Type B pancreatic cell (in vitro differentiated cells): ENCODE measurements at regions not wholly inside any gene's neighbourhood (a gene's known extent, or its start where the extent isn't known, plus 50 kb on each side); places are given as distances from the start of the nearest gene placed in this dataset.

Source experiments
- DNase-seq: peaks from one replicate; pipeline ENCODE4 v3.0.0; 2021; ENCODE audit warnings: mixed read lengths; ENCODE audit not compliant: unreplicated experiment; ENCODE audit errors: extremely low spot score
- H3K27ac Mint-ChIP-seq: 2 replicates; pipeline ENCODE4 v1.8.0; 2021; ENCODE audit warnings: mild to moderate bottlenecking, mixed read lengths
- H3K27me3 Mint-ChIP-seq: 2 replicates; pipeline ENCODE4 v1.8.0; 2021; ENCODE audit warnings: mixed read lengths
- H3K36me3 Mint-ChIP-seq: 2 replicates; pipeline ENCODE4 v1.8.0; 2021; ENCODE audit warnings: mixed read lengths
- H3K4me1 Mint-ChIP-seq: one replicate; pipeline ENCODE4 v1.8.0; 2021; ENCODE audit warnings: mixed read lengths; ENCODE audit not compliant: unreplicated experiment
- H3K4me3 Mint-ChIP-seq: 2 replicates; pipeline ENCODE4 v1.8.0; 2021; ENCODE audit warnings: mild to moderate bottlenecking, mixed read lengths
- H3K9me3 Mint-ChIP-seq: 2 replicates; pipeline ENCODE4 v1.8.0; 2021; ENCODE audit warnings: mixed read lengths
- TF ChIP-seq, protein P1 (sequence below): fragments of 200-600 bp; sonication (generic); conservative IDR thresholded peaks from 2 replicates; pipeline ENCODE4 v1.5.0; 2021; ENCODE audit warnings: antibody characterized with exemption, mild to moderate bottlenecking

DNA sequence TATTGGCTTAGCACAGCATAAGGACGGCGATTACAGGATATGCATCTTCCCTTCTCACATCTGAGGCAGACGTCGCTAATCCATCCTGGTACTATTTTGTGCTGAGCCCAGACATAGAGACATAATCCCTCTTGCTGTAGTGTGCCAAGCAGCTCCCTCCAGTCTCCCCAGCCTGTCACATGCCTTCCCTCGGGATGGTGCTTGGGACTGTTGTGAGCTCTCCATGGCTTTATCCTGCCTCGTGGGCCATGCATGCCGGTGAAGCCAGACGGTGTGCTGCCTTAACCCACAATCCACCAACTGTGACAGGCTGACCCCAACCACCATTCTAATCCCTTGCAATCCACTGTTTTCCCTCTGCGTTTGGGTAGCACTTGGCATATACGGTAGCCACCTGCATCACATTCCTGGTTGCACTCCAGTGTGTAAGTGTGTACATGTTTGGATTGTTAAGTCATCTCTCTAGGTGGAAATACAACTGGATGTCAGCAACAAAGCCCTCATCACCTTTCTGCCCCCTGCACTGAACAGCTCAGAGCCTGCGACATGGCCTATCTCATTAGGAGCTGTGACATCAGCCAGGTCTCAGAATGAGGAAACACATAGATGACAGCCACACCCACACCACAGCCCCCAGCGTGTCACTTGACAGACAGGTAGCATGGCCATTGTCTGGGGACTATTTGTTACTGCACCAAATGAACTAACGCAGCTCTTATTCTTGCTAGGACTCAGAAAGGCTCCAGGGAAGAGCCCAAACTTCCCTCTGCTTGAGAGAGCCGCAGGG is 374.8 kb upstream of the CDH4 start:
- Mint-ChIP-seq H3K27ac (no peak overlapping the region), H3K36me3 (no peaks in the 10 kb centered on the region)

DNA sequence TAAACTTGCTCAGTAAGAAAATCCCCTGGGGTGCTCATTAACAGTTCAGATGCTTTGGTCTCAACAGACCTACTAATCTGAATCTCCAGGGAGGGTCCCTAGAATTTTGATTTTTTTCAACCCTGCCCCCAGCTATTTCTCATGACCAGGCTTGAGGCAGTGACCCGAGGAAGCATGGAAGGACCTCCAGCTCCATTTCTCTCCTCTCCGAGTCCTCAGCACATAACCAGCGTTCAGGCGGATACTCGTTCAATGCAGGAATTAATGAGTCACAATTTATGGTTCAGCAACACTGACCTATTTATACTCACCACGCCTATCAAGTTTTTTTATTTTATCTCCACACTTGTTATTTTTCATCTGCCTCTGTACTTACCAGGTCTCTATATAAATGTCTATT is 369.2 kb upstream of the CDH4 start:
- no peak for DNase-seq
- Mint-ChIP-seq H3K36me3 (no peaks in the 10 kb centered on the region), H3K9me3 (no peaks in the 10 kb centered on the region), H3K4me3 (no peak overlapping the region), H3K27ac (no peak overlapping the region), H3K4me1 (no peaks in the 10 kb centered on the region), H3K27me3 (peaks cover 7% of the 10 kb centered on the region)
- TF ChIP-seq, protein P1, sequence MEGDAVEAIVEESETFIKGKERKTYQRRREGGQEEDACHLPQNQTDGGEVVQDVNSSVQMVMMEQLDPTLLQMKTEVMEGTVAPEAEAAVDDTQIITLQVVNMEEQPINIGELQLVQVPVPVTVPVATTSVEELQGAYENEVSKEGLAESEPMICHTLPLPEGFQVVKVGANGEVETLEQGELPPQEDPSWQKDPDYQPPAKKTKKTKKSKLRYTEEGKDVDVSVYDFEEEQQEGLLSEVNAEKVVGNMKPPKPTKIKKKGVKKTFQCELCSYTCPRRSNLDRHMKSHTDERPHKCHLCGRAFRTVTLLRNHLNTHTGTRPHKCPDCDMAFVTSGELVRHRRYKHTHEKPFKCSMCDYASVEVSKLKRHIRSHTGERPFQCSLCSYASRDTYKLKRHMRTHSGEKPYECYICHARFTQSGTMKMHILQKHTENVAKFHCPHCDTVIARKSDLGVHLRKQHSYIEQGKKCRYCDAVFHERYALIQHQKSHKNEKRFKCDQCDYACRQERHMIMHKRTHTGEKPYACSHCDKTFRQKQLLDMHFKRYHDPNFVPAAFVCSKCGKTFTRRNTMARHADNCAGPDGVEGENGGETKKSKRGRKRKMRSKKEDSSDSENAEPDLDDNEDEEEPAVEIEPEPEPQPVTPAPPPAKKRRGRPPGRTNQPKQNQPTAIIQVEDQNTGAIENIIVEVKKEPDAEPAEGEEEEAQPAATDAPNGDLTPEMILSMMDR = no peak

More for the DNA sequence above, 374.8 kb upstream of the CDH4 start:
- no peaks in the 10 kb centered on the region for H3K4me1 Mint-ChIP-seq
- no peaks in the 10 kb centered on the region for H3K9me3 Mint-ChIP-seq
- TF ChIP-seq, protein P1 = no peak
- peaks cover 19% of the 10 kb centered on the region for H3K27me3 Mint-ChIP-seq
- no peak overlapping the region for H3K4me3 Mint-ChIP-seq
- DNase-seq = no peak

DNA sequence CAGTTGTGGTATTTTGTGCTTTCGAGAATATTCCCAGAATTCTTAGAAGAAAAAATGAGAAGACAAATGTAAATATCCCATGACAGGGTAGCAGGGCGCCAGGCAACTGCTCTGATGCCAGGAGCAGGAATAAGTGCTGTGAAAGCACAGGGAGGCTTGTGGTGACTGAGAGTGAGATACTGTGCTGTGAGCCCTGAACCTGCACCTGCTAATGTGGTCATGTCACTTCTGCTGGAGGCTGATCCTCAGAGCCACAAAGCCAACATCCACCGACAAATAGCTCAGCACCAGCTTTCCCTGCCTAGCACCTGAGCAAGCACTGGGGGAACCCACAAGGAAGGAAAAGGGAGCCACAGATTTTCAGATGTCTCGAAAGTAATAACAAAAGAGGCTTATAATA is 368.6 kb upstream of the CDH4 start:
- TF ChIP-seq, protein P1 = no peak
- Mint-ChIP-seq H3K36me3 (no peaks in the 10 kb centered on the region), H3K27ac (no peak overlapping the region), H3K4me3 (no peak overlapping the region), H3K9me3 (no peaks in the 10 kb centered on the region), H3K27me3 (peaks cover 5% of the 10 kb centered on the region), H3K4me1 (no peaks in the 10 kb centered on the region)
- DNase-seq = no peak

DNA sequence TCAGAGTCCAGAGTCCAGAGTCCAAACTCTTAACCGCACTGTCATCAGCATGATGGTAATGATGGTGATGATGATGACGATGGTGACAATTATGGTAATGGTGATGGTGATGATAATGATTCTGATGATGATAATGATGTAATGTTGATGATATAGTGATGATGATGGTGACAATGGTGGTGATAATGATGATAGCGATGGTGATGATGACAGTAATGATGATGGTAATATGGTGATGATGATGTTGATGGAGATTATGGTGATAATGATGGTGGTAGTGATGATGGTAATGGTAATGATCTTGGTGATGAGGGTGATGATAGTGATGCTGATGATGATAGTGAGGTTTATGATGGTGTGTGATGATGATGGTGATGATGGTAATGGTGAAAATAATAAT is 367.8 kb upstream of the CDH4 start:
- no peaks in the 10 kb centered on the region for H3K36me3 Mint-ChIP-seq
- no peak overlapping the region for H3K27ac Mint-ChIP-seq
- no peak overlapping the region for H3K4me3 Mint-ChIP-seq
- TF ChIP-seq, protein P1 = no peak
- no peaks in the 10 kb centered on the region for H3K4me1 Mint-ChIP-seq
- no peak for DNase-seq
- no peaks in the 10 kb centered on the region for H3K9me3 Mint-ChIP-seq
- H3K27me3 Mint-ChIP-seq = no peaks in the 10 kb centered on the region

DNA sequence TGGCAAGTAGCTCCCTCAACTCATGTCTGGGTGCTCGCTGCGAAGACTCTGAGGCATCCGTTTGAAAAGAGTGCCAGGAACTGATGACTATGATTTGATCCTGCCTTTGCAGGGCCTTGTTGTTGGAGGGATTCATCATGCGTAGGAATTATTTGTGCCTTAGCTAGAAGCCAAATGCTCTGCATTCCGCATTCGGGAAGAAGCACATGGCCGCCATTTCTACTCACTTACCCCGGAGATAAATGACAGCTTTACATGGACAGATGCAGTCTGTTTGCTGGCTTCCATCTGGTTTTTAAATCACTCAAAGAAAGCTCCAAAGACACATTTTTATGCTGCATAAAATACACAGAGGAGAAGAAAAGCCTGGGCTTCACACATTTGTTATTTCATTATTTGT is 363.3 kb upstream of the CDH4 start:
- TF ChIP-seq, protein P1 = no peak
- H3K36me3 Mint-ChIP-seq = no peaks in the 10 kb centered on the region
- H3K9me3 Mint-ChIP-seq = no peaks in the 10 kb centered on the region
- H3K27ac Mint-ChIP-seq = no peak overlapping the region
- no peak overlapping the region for H3K4me3 Mint-ChIP-seq
- no peaks in the 10 kb centered on the region for H3K4me1 Mint-ChIP-seq
- H3K27me3 Mint-ChIP-seq = peaks cover 4% of the 10 kb centered on the region
- DNase-seq = no peak
